ENCODE measurements at regions not wholly inside any gene's neighbourhood (a gene's known extent, or its start where the extent isn't known, plus 50 kb on each side); places are given as distances from the start of the nearest gene placed in this dataset.

DNA sequence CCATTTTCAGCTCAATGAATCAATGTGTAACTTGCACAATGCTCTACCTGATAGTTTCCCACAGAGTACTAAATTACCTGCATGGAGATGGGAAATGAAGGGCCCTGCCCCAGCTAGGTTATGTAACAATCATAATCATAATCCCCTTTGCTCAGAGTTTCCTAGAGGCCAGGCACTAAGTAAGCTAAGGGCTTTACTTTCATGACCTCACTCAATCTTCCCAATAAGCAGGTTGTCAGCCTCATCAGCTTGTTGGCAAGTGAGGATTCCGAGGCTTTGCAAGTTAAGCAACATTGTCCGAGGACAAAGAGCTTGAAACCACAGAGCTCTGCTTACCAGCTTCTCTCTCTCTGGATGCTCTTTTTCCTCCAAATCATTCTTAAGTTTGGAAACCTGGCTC, 64.1 kb upstream of the NTPCR start:
- Histone ChIP-seq H3K4me3 (replicated peaks; ENCODE audit: low read depth, low read length) (no peak overlapping the region), H3K36me3 (ENCODE audit: control insufficient read depth, insufficient read depth, low read length) (no peaks in the 10 kb centered on the region), H3K27me3 (replicated peaks; ENCODE audit: control insufficient read depth, insufficient read depth, low read length) (no peaks in the 10 kb centered on the region; the same call in 1 of the 2 replicates)
- TF ChIP-seq, protein P1, sequence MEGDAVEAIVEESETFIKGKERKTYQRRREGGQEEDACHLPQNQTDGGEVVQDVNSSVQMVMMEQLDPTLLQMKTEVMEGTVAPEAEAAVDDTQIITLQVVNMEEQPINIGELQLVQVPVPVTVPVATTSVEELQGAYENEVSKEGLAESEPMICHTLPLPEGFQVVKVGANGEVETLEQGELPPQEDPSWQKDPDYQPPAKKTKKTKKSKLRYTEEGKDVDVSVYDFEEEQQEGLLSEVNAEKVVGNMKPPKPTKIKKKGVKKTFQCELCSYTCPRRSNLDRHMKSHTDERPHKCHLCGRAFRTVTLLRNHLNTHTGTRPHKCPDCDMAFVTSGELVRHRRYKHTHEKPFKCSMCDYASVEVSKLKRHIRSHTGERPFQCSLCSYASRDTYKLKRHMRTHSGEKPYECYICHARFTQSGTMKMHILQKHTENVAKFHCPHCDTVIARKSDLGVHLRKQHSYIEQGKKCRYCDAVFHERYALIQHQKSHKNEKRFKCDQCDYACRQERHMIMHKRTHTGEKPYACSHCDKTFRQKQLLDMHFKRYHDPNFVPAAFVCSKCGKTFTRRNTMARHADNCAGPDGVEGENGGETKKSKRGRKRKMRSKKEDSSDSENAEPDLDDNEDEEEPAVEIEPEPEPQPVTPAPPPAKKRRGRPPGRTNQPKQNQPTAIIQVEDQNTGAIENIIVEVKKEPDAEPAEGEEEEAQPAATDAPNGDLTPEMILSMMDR (IDR thresholded peaks at IDR 0.05; ENCODE audit: insufficient read depth, low read length, poor library complexity, severe bottlenecking), result no peak
- no peak for DNase-seq (ENCODE audit: extremely low read depth, insufficient read length)

DNA sequence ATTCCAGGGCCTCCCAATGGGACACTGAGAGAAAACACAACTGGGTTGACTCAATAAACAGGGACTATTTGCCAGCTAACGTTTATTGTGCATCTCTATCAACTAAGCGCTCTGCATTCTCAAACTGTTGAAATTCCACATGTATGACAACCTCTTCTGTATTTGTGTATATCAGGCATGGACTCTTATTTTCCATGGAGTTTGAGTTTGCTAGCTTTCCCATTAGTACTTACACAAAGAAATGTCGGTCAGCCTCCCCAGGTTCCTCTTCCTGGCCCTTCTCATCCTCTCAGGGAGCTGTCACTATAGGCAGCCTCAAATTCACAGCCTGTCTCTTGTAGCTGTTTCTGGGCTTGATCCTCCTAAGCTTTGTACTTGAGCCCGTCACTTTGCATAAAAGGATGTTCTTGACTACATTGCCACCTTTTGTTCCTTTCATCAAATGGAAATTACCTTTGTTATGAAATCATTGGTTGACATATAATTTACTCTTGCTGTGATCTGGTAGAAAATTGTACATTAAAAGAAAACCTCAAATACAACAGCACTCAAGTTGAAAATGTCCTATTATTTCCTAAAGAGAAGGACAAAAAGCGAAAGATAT, 60.0 kb upstream of the NTPCR start:
- no peak overlapping the region for H3K4me3 ChIP-seq (replicated peaks; ENCODE audit: low read depth, low read length)
- no peak for DNase-seq (ENCODE audit: extremely low read depth, insufficient read length)
- no peaks in the 10 kb centered on the region for H3K36me3 ChIP-seq (ENCODE audit: control insufficient read depth, insufficient read depth, low read length)
- TF ChIP-seq, protein P1 (IDR thresholded peaks at IDR 0.05; ENCODE audit: insufficient read depth, low read length, poor library complexity, severe bottlenecking), result no peak
- H3K27me3 ChIP-seq (replicated peaks; ENCODE audit: control insufficient read depth, insufficient read depth, low read length), result no peaks in the 10 kb centered on the region

DNA sequence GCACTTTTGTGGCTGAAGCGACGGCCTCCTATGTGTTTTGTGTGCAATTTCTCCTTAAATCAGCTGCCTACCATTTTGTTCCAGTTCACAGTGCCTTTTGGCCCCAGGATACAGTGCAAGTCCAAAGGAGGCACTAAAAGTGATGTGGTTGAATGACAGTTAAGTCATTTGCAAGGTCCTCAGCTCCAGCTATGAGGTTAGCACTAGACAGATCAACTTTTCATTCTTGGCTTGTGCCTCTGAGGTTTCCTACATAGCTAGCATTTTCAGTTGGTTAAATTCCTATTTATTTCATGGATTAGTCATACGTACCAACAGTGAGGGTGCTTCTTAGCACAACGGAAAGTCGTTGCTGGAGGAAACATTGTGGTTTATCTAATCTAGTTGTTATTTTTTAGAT, 59.3 kb upstream of the NTPCR start:
- TF ChIP-seq, protein P1 (IDR thresholded peaks at IDR 0.05; ENCODE audit: insufficient read depth, low read length, poor library complexity, severe bottlenecking), result no peak
- Histone ChIP-seq H3K27me3 (replicated peaks; ENCODE audit: control insufficient read depth, insufficient read depth, low read length) (no peaks in the 10 kb centered on the region), H3K36me3 (ENCODE audit: control insufficient read depth, insufficient read depth, low read length) (no peaks in the 10 kb centered on the region), H3K4me3 (replicated peaks; ENCODE audit: low read depth, low read length) (no peak overlapping the region)
- DNase-seq (ENCODE audit: extremely low read depth, insufficient read length), result no peak

DNA sequence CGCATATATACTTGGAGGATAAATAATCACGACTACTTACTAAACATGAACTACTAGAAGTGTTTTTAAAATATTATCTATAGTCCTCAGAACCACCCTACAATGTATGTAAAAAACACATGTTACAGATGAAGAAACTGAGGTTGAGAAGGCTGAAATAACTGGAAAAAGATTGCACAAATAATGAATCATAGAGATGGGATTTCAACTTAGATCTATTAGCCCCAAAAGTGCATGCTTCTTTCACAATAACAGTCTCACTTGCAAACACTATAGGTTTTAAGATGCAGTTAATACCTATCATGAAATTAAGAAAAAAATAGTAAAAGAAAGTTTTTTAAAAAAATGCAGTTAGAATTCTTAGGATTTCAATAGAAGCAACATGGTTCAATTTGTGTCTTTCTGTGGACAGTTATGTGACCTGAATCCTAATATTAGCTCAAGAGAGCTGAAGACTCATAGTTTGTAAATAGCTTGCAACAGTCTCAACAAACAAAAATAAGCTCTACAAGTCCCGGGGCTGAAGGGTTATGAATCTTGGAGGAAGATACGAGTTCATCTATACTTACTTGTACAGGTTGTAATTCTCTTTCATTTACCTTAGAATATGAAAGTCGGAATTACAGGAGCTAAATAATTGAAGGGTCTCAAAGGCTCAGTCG, 58.6 kb upstream of the NTPCR start:
- H3K4me3 ChIP-seq (replicated peaks; ENCODE audit: low read depth, low read length), result no peak overlapping the region
- TF ChIP-seq, protein P1 (IDR thresholded peaks at IDR 0.05; ENCODE audit: insufficient read depth, low read length, poor library complexity, severe bottlenecking), result no peak
- H3K27me3 ChIP-seq (replicated peaks; ENCODE audit: control insufficient read depth, insufficient read depth, low read length), result no peaks in the 10 kb centered on the region
- no peaks in the 10 kb centered on the region for H3K36me3 ChIP-seq (ENCODE audit: control insufficient read depth, insufficient read depth, low read length)
- no peak for DNase-seq (ENCODE audit: extremely low read depth, insufficient read length)

DNA sequence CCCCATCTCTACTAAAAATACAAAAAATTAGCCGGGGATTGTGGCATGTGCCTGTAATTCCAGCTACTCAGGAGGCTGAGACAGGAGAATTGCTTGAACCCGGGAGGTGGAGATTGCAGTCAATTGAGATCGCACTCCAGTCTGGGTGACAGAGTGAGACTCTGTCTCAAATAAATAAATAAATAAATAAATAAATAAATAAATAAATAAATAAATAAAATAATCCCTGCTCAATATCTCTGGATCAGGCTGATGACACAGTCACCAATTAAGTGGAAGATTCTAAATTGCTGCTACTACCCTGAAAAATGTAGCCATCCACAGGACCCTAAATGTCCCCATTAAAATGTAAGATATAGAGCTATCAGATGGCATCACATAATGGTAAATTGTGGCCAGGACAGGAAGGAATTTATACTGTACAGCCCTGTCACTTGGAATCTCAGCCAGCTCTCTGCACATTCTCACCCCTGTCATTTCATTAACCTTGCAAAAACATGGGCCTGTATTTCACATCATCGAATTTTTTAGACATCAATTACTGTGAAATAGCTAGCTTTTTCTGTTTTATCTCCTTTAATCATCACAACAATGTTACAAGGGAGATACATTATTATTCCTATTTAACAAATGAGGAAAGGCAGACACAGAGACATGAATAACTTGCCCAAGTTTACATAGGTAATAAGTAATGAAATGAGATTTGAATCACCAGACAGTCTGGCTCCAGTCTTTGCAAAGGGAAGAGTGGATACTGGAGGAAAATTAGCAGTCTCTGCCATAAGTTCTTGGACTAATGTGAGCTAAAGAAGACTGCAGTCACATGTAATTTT, 56.7 kb upstream of the NTPCR start:
- Histone ChIP-seq H3K4me3 (replicated peaks; ENCODE audit: low read depth, low read length) (no peak overlapping the region), H3K27me3 (replicated peaks; ENCODE audit: control insufficient read depth, insufficient read depth, low read length) (no peaks in the 10 kb centered on the region), H3K36me3 (ENCODE audit: control insufficient read depth, insufficient read depth, low read length) (no peaks in the 10 kb centered on the region)
- TF ChIP-seq, protein P1 (IDR thresholded peaks at IDR 0.05; ENCODE audit: insufficient read depth, low read length, poor library complexity, severe bottlenecking), result no peak
- DNase-seq (ENCODE audit: extremely low read depth, insufficient read length), result no peak
